GM23338 (cell line): ENCODE measurements at regions not wholly inside any gene's neighbourhood (a gene's known extent, or its start where the extent isn't known, plus 50 kb on each side); places are given as distances from the start of the nearest gene placed in this dataset.
A peak's percentile ranks its signal among the peaks of the same experiment; 100 is the strongest.

Experiments
- ATAC-seq: fragments of 200-7000 bp; cut with Tn5 transposase; 3 replicates; pipeline ENCODE4 v1.9.1; 2020
- DNase-seq: peaks from one replicate; pipeline ENCODE4 v3.0.0-alpha.2; 2015; ENCODE audit warnings: low spot score
- H2AFZ ChIP-seq: fragments of 200-600 bp; sonication (generic); 2 replicates; pipeline ENCODE4 v1.8.0; 2016; ENCODE audit warnings: antibody characterized with exemption, mild to moderate bottlenecking, moderate library complexity
- H3F3A ChIP-seq: fragments of 200-600 bp; sonication (generic); replicated peaks from 2 replicates; pipeline ENCODE4 v1.8.0; 2017; ENCODE audit warnings: antibody characterized with exemption, mixed run types, low read depth
- H3K27ac ChIP-seq: fragments of 200-600 bp; sonication (generic); 2 replicates; pipeline ENCODE4 v1.6.1; 2016; ENCODE audit warnings: low read depth
- H3K27me3 ChIP-seq: fragments of 200-600 bp; sonication (generic); 2 replicates; pipeline ENCODE4 v1.8.0; 2016; ENCODE audit warnings: mild to moderate bottlenecking, mixed run types, moderate library complexity; ENCODE audit not compliant: insufficient read depth
- H3K36me3 ChIP-seq: fragments of 200-600 bp; sonication (generic); 2 replicates; pipeline ENCODE4 v1.8.0; 2016; ENCODE audit warnings: mild to moderate bottlenecking; ENCODE audit not compliant: insufficient read depth
- H3K4me1 ChIP-seq: fragments of 200-600 bp; sonication (generic); 2 replicates; pipeline ENCODE4 v1.8.0; 2016; ENCODE audit warnings: mild to moderate bottlenecking, moderate library complexity; ENCODE audit not compliant: insufficient read depth
- H3K4me2 ChIP-seq: fragments of 200-600 bp; sonication (generic); 2 replicates; pipeline ENCODE4 v1.7.1; 2017; ENCODE audit warnings: mixed run types
- H3K4me3 ChIP-seq: fragments of 200-600 bp; sonication (generic); 2 replicates; pipeline ENCODE4 v1.6.1; 2016; ENCODE audit warnings: mixed run types
- H3K79me2 ChIP-seq: fragments of 200-600 bp; sonication (generic); replicated peaks from 2 replicates; pipeline ENCODE4 v1.8.0; 2017; ENCODE audit warnings: mild to moderate bottlenecking; ENCODE audit not compliant: insufficient read depth
- H3K9me2 ChIP-seq: fragments of 200-600 bp; sonication (generic); 2 replicates; pipeline ENCODE4 v1.8.0; 2017; ENCODE audit not compliant: insufficient read depth
- H4K20me1 ChIP-seq: fragments of 200-600 bp; sonication (generic); replicated peaks from 2 replicates; pipeline ENCODE4 v1.8.0; 2017; ENCODE audit warnings: mild to moderate bottlenecking; ENCODE audit not compliant: insufficient read depth
- H3K27ac Mint-ChIP-seq: 2 replicates; pipeline ENCODE4 v1.8.0; 2020; ENCODE audit warnings: inconsistent platforms, mild to moderate bottlenecking, moderate library complexity, mixed read lengths
- H3K27me3 Mint-ChIP-seq: 3 replicates; pipeline ENCODE4 v1.8.0; 2022; ENCODE audit warnings: low read depth, mild to moderate bottlenecking, moderate library complexity, mixed read lengths, inconsistent platforms; ENCODE audit not compliant: insufficient read depth, poor library complexity
- H3K36me3 Mint-ChIP-seq: 3 replicates; pipeline ENCODE4 v1.8.0; 2021; ENCODE audit warnings: low read depth, mild to moderate bottlenecking, inconsistent platforms, moderate library complexity, mixed read lengths
- H3K4me1 Mint-ChIP-seq: 3 replicates; pipeline ENCODE4 v1.8.0; 2020; ENCODE audit warnings: mild to moderate bottlenecking, inconsistent platforms, mixed read lengths
- H3K4me3 Mint-ChIP-seq: 3 replicates; pipeline ENCODE4 v1.8.0; 2021; ENCODE audit warnings: moderate library complexity, mild to moderate bottlenecking, inconsistent platforms, mixed read lengths
- H3K9me3 Mint-ChIP-seq: 3 replicates; pipeline ENCODE4 v1.8.0; 2020; ENCODE audit warnings: moderate library complexity, mild to moderate bottlenecking, inconsistent platforms, mixed read lengths
- CREB1 ChIP-seq: fragments of 250-450 bp; sonication (Bioruptor Pico); IDR thresholded peaks from 2 replicates; pipeline ENCODE4 v1.5.0; 2020; ENCODE audit warnings: low read depth, mild to moderate bottlenecking, moderate library complexity
- EZH2 ChIP-seq: fragments of 200-600 bp; sonication (generic); IDR thresholded peaks from one replicate; pipeline ENCODE4 v1.8.0; 2017; ENCODE audit warnings: antibody characterized with exemption, mild to moderate bottlenecking, low read depth; ENCODE audit not compliant: unreplicated experiment
- EZH2phosphoT487 ChIP-seq: fragments of 200-600 bp; sonication (generic); IDR thresholded peaks from one replicate; pipeline ENCODE4 v1.8.1; 2018; ENCODE audit warnings: antibody characterized with exemption; ENCODE audit not compliant: unreplicated experiment
- NANOG ChIP-seq: IDR thresholded peaks from 2 replicates; pipeline ENCODE4 v1.6.1; 2016; ENCODE audit warnings: antibody characterized with exemption, borderline replicate concordance
- POLR2AphosphoS5 ChIP-seq: IDR thresholded peaks from 2 replicates; pipeline ENCODE4 v1.6.1; 2016; ENCODE audit warnings: antibody characterized with exemption, low read depth
- STAT1 ChIP-seq: IDR thresholded peaks from one replicate; pipeline ENCODE4 v1.6.1; 2016; ENCODE audit warnings: antibody characterized with exemption; ENCODE audit not compliant: unreplicated experiment
- ZNF114 ChIP-seq: fragments of 250-450 bp; sonication (Bioruptor Pico); IDR thresholded peaks from 2 replicates; pipeline ENCODE4 v1.5.0; 2020; ENCODE audit warnings: mild to moderate bottlenecking, moderate library complexity
- ZNF331 ChIP-seq: fragments of 250-450 bp; sonication (Bioruptor Pico); IDR thresholded peaks from 2 replicates; pipeline ENCODE4 v1.5.0; 2020; ENCODE audit warnings: low read depth, mild to moderate bottlenecking, moderate library complexity
- TF ChIP-seq, protein P1 (sequence below): IDR thresholded peaks from one replicate; pipeline ENCODE4 v1.6.1; 2018; ENCODE audit warnings: antibody characterized with exemption; ENCODE audit not compliant: unreplicated experiment
- TF ChIP-seq, protein P2 (sequence below): fragments of 250-450 bp; sonication (Bioruptor Pico); IDR thresholded peaks from 2 replicates; pipeline ENCODE4 v1.5.0; 2020; ENCODE audit warnings: mild to moderate bottlenecking, moderate library complexity
- TF ChIP-seq, protein P3 (sequence below): IDR thresholded peaks from 2 replicates; pipeline ENCODE4 v1.6.1; 2016; ENCODE audit warnings: antibody characterized with exemption
- TF ChIP-seq, protein P4 (sequence below), 2 experiments: fragments of 200-600 bp in 1 of 2; sonication (generic) in 1 of 2; conservative IDR thresholded peaks; 2 replicates each; pipeline versions ENCODE4 v1.5.1 to v1.6.1; 2016 to 2017; ENCODE audit warnings: antibody characterized with exemption in 2 of 2, low read depth in 2 of 2, mild to moderate bottlenecking in 2 of 2, moderate library complexity in 1 of 2

DNA sequence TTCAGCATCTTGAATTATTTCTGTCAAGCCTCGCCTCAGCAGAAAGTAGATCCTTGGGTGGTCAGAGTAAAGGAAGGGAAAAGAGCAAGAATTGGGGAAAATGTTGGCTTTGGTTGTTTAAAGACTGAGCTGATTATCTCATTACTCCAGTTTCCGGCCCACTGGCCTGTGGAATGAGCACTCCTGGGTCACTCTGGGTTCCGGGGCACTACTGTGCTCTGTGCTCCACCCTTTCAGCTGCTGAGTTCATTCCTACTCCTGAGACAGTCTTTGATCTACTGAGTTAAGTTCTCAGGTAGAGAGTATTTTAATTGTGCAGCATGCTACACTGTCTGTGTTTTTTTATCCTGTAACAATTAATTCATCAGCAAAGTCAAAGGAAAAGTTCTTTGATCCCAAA is 427.7 kb downstream of the CDH2 start:
- Mint-ChIP-seq H3K27me3 (peaks cover 1% of the 10 kb centered on the region), H3K27ac (no peak overlapping the region; the same call in 1 of the 2 replicates), H3K4me3 (no peak overlapping the region), H3K36me3 (peaks cover 3% of the 10 kb centered on the region; the same call in 2 of the 3 replicates), H3K4me1 (peaks cover 13% of the 10 kb centered on the region; the same call in 2 of the 3 replicates), H3K9me3 (peaks cover under 1% of the 10 kb centered on the region; the same call in 1 of the 3 replicates)
- H4K20me1 ChIP-seq = no peaks in the 10 kb centered on the region
- H3K4me3 ChIP-seq = no peak overlapping the region
- no peaks in the 10 kb centered on the region for H3F3A ChIP-seq
- no peaks in the 10 kb centered on the region; the same call in 1 of the 2 replicates for H3K36me3 ChIP-seq
- no peak overlapping the region for H3K27ac ChIP-seq
- TF ChIP-seq, protein P1, sequence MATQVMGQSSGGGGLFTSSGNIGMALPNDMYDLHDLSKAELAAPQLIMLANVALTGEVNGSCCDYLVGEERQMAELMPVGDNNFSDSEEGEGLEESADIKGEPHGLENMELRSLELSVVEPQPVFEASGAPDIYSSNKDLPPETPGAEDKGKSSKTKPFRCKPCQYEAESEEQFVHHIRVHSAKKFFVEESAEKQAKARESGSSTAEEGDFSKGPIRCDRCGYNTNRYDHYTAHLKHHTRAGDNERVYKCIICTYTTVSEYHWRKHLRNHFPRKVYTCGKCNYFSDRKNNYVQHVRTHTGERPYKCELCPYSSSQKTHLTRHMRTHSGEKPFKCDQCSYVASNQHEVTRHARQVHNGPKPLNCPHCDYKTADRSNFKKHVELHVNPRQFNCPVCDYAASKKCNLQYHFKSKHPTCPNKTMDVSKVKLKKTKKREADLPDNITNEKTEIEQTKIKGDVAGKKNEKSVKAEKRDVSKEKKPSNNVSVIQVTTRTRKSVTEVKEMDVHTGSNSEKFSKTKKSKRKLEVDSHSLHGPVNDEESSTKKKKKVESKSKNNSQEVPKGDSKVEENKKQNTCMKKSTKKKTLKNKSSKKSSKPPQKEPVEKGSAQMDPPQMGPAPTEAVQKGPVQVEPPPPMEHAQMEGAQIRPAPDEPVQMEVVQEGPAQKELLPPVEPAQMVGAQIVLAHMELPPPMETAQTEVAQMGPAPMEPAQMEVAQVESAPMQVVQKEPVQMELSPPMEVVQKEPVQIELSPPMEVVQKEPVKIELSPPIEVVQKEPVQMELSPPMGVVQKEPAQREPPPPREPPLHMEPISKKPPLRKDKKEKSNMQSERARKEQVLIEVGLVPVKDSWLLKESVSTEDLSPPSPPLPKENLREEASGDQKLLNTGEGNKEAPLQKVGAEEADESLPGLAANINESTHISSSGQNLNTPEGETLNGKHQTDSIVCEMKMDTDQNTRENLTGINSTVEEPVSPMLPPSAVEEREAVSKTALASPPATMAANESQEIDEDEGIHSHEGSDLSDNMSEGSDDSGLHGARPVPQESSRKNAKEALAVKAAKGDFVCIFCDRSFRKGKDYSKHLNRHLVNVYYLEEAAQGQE = no peak
- TF ChIP-seq, protein P2, sequence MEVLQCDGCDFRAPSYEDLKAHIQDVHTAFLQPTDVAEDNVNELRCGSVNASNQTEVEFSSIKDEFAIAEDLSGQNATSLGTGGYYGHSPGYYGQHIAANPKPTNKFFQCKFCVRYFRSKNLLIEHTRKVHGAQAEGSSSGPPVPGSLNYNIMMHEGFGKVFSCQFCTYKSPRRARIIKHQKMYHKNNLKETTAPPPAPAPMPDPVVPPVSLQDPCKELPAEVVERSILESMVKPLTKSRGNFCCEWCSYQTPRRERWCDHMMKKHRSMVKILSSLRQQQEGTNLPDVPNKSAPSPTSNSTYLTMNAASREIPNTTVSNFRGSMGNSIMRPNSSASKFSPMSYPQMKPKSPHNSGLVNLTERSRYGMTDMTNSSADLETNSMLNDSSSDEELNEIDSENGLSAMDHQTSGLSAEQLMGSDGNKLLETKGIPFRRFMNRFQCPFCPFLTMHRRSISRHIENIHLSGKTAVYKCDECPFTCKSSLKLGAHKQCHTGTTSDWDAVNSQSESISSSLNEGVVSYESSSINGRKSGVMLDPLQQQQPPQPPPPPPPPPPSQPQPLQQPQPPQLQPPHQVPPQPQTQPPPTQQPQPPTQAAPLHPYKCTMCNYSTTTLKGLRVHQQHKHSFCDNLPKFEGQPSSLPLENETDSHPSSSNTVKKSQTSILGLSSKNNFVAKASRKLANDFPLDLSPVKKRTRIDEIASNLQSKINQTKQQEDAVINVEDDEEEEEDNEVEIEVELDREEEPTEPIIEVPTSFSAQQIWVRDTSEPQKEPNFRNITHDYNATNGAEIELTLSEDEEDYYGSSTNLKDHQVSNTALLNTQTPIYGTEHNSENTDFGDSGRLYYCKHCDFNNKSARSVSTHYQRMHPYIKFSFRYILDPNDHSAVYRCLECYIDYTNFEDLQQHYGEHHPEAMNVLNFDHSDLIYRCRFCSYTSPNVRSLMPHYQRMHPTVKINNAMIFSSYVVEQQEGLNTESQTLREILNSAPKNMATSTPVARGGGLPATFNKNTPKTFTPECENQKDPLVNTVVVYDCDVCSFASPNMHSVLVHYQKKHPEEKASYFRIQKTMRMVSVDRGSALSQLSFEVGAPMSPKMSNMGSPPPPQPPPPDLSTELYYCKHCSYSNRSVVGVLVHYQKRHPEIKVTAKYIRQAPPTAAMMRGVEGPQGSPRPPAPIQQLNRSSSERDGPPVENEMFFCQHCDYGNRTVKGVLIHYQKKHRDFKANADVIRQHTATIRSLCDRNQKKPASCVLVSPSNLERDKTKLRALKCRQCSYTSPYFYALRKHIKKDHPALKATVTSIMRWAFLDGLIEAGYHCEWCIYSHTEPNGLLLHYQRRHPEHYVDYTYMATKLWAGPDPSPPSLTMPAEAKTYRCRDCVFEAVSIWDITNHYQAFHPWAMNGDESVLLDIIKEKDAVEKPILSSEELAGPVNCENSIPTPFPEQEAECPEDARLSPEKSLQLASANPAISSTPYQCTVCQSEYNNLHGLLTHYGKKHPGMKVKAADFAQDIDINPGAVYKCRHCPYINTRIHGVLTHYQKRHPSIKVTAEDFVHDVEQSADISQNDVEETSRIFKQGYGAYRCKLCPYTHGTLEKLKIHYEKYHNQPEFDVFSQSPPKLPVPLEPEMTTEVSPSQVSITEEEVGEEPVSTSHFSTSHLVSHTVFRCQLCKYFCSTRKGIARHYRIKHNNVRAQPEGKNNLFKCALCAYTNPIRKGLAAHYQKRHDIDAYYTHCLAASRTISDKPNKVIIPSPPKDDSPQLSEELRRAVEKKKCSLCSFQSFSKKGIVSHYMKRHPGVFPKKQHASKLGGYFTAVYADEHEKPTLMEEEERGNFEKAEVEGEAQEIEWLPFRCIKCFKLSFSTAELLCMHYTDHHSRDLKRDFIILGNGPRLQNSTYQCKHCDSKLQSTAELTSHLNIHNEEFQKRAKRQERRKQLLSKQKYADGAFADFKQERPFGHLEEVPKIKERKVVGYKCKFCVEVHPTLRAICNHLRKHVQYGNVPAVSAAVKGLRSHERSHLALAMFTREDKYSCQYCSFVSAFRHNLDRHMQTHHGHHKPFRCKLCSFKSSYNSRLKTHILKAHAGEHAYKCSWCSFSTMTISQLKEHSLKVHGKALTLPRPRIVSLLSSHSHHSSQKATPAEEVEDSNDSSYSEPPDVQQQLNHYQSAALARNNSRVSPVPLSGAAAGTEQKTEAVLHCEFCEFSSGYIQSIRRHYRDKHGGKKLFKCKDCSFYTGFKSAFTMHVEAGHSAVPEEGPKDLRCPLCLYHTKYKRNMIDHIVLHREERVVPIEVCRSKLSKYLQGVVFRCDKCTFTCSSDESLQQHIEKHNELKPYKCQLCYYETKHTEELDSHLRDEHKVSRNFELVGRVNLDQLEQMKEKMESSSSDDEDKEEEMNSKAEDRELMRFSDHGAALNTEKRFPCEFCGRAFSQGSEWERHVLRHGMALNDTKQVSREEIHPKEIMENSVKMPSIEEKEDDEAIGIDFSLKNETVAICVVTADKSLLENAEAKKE (CRISPR knock-in tag) = no peak
- no peak for TF ChIP-seq ZNF331 (CRISPR knock-in tag)
- TF ChIP-seq EZH2 = no peak
- no peak for TF ChIP-seq STAT1
- TF ChIP-seq ZNF114 = no peak
- TF ChIP-seq, protein P3, sequence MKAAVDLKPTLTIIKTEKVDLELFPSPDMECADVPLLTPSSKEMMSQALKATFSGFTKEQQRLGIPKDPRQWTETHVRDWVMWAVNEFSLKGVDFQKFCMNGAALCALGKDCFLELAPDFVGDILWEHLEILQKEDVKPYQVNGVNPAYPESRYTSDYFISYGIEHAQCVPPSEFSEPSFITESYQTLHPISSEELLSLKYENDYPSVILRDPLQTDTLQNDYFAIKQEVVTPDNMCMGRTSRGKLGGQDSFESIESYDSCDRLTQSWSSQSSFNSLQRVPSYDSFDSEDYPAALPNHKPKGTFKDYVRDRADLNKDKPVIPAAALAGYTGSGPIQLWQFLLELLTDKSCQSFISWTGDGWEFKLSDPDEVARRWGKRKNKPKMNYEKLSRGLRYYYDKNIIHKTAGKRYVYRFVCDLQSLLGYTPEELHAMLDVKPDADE = no peak
- TF ChIP-seq, protein P4, sequence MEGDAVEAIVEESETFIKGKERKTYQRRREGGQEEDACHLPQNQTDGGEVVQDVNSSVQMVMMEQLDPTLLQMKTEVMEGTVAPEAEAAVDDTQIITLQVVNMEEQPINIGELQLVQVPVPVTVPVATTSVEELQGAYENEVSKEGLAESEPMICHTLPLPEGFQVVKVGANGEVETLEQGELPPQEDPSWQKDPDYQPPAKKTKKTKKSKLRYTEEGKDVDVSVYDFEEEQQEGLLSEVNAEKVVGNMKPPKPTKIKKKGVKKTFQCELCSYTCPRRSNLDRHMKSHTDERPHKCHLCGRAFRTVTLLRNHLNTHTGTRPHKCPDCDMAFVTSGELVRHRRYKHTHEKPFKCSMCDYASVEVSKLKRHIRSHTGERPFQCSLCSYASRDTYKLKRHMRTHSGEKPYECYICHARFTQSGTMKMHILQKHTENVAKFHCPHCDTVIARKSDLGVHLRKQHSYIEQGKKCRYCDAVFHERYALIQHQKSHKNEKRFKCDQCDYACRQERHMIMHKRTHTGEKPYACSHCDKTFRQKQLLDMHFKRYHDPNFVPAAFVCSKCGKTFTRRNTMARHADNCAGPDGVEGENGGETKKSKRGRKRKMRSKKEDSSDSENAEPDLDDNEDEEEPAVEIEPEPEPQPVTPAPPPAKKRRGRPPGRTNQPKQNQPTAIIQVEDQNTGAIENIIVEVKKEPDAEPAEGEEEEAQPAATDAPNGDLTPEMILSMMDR (conservative IDR thresholded peaks at IDR 0.05; ENCODE audit: low read depth in 2 of 2) = no peak
- TF ChIP-seq POLR2AphosphoS5 = no peak
- no peak for TF ChIP-seq EZH2phosphoT487
- no peak for TF ChIP-seq NANOG
- no peak for TF ChIP-seq CREB1 (CRISPR knock-in tag)
- H3K27me3 ChIP-seq = no peaks in the 10 kb centered on the region
- no peak overlapping the region for H3K4me2 ChIP-seq
- no peak overlapping the region for H2AFZ ChIP-seq
- H3K9me2 ChIP-seq = no peaks in the 10 kb centered on the region
- ATAC-seq (peak; percentile 56), DNase-seq (no peak)
- 0 out of 2 replicates have a peak, but pooled peaks cover 4% of the 10 kb centered on the region for H3K4me1 ChIP-seq
- no peaks in the 10 kb centered on the region for H3K79me2 ChIP-seq
